Activated CD8-positive, alpha-beta memory T cell treated with anti-CD3 and anti-CD28 coated beads for 24 hours (primary cell): ENCODE measurements at regions not wholly inside any gene's neighbourhood (a gene's known extent, or its start where the extent isn't known, plus 50 kb on each side); places are given as distances from the start of the nearest gene placed in this dataset.

Source experiments
- DNase-seq: peaks from one replicate; pipeline ENCODE4 v3.0.0-alpha.2; 2020

DNA sequence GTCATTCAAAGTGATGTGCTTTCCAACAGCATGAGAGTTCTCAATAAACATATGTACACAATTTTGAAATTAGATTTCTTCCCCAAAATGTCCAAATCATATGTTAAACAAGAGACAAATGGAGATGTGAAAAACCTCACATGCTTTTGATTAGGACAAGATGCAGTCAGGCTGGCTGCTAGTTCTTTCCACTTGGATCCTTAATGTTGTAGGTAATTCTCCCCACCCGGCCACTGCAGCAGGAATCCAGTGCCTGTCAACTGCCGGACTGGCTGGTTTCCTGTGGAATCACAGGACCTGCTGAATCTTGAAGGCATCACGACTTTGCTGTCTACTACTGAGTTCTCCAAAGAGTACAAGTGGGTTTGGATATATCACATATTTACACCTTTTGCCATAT, 138.6 kb upstream of the AKR1E2 start:
- DNase-seq, result no peak

DNA sequence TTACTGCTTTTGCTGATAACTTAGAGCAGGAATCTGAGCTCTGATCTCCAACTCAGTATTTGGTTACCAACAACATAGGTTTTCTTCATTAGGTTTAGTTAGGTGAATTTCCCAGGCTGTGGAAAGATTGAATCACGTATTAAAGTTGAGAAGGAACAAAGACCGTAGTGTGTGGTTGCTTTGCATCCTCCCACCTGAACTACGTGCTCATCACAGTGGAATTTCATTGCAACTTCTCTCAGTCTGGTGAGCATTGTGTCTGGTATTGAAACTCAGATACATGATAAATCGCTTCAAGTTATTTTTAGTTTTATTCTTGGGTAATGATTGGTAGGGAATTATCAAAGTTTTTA, 139.4 kb upstream of the AKR1E2 start:
- no peak for DNase-seq

DNA sequence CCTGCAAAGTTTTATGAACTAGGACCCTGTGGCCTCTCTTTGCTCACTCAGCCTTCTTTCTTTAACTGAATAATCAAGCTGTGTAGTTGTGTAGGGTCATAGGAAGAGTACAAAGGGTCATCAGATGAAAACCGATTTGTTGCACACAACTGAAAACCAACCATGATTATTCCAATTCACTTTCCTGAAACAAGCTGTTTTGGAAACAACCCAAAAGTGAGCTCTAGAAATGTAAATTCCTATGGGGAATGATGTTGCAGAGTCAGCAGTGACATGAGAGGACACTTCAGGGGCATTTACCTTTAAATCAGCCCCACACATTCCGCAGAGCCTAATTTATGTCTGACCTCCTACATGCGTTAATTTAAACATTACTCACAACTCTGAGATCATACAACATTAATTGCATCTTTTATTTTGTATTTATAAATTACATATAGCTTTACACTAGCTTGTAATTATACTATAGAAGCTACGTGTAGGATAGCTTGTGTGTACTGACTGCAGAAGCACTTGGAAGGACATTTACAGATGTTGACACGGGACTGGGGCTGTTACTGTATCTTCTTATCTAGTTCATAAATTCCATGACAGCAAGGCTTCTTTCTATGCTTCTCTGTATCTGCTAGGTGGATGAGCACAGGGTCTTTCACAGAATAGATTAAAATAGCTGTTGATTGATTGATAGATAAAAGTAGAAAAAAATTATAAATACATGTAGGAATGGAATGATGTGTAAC, 139.9 kb upstream of the AKR1E2 start:
- DNase-seq, result no peak

DNA sequence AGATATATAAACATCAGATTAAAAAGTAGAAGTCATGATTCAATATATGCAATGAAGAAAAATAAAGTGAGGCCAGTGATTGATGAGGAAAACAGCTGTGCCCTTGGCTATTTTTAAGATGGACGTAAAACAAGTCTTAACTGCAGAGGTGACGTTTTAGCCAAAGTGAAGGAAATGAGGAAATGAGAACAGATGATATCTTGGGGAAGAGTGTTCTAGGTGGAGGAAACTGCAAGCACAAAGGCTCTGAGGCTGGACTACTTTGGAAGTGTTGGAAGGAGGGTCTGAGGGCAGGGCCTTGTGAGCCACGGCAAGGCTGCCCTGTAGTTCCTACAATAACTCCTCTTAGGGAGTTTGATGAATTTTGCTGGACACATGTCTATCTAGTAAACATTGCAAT, 140.5 kb upstream of the AKR1E2 start:
- DNase-seq, result no peak

DNA sequence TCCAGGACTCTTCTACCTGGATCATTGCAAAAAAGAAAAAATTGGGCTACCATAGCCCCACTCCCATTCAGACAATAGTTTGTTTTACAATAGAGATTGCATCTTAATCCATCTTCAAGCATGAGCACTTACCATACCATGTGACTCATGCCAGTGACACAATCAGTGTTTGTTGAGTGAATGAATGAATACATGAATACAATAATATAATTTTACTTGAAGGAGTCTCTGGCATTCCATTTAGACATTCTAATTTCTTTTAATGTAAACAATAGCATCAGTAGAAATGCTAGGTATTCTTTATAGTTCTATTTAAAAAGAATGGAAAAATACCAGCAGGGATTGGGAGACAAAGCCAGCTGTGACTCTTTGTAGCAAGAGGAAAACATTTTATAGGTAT, 141.6 kb upstream of the AKR1E2 start:
- no peak for DNase-seq

DNA sequence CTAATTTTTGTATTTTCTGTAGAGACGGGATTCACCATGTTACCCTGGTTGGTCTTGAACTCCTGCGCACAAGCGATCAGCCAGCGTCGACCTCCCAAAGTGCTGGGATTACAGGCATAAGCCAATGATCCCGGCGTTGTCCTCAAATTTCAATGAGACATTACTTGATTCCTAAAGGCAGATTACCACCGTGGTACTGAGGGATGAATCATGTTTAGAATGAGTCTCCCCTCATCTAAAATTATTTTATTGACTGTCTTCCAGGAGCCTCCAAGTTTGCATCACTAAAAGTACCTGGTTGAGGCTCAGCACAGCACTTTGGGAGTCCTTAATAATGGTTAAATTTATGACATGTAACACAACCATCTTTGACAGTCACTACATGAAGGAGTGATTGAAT, 142.2 kb upstream of the AKR1E2 start:
- no peak for DNase-seq

DNA sequence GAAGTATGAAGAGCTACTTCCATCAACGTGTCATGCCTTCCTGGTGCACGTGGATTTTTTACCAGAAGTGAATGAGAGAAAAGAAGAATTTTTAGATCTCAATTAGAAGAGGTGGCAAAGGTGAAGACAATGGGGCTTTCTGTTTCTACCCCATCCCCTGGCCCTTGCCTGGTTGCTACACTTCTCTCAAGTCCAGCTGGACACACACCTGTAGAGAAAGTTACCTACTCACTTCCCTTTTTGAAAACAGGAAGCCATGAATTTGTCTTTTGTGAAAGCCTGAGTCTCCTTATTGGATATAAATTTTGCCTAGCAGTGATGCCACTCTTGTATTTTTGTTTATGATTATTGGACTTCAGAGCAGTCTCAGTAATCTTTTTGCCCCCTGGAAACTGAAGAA, 142.9 kb upstream of the AKR1E2 start:
- DNase-seq, result no peak

DNA sequence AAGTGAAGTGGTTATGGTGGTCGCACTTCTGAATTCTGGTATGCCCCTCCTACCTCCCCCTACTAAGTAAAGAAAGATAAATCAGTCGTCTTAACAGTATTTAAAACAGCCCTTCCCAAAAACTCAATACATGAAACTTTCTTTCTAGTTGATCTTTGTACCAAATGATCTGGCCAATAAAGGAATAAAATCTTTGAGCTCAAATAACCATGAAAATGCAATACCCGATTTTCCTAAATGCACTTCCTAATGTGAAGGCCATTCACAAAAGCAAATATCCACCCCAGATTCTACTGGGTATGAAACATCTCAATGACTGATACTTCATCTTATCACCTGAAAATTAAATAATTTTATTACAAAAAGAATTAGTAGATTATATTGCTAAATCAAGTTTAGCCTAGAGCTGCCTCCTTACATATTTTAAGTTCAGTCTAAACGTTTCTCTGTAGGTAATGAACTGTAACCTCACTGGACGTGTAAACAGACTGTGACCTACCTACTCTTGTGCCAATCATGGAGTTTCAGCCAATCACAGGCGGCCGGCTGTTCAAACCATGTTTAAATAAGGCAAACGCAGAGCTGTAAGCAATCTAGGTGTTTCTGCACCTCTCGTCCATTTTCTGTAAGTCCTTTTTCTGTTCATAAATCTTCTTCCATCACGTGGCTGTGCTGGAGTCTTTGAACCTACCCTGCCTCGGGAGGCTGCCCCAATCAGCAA, 146.9 kb upstream of the AKR1E2 start:
- no peak for DNase-seq

DNA sequence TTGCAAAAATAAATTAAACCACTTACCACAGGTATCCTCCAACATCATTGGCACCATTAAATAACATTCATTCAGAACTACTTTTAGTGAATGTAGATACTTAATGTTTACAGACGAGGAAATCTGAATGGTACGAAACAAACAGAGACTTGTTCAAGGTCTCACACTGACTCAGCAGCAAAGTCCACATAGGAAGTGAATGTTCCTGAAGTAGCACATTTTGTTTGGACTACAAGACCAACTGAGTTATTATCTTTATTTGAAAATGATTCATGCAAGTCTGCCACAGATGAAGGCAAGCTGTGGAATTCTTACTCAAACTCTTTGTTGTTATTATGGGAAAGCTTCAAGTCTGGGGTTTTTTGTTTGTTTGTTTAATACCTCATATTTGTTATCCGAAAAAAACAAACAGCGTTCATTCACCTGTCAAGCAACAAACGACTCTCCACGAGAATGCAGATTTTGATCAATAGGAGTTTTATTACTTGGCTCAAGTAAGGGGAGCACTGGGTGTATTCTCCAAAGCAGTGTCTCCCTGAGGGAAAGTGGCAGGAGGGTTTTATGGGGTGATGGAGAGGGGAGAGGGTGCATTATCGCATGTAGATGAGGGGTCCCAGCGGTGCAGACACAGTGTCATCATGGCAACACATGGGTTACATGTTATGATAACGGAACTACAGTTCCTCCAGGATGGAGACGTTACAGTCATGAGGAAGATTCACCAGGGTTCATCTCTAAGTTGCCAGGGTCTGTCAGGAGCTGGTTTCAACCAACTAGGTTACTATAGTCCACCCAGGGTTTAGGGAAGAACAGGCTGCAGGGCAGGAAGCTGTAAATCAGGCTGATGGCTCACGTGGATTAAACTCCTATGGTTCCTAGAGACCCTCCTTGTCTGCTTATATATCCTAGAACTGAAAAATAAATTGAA, 147.7 kb upstream of the AKR1E2 start:
- DNase-seq, result no peak

DNA sequence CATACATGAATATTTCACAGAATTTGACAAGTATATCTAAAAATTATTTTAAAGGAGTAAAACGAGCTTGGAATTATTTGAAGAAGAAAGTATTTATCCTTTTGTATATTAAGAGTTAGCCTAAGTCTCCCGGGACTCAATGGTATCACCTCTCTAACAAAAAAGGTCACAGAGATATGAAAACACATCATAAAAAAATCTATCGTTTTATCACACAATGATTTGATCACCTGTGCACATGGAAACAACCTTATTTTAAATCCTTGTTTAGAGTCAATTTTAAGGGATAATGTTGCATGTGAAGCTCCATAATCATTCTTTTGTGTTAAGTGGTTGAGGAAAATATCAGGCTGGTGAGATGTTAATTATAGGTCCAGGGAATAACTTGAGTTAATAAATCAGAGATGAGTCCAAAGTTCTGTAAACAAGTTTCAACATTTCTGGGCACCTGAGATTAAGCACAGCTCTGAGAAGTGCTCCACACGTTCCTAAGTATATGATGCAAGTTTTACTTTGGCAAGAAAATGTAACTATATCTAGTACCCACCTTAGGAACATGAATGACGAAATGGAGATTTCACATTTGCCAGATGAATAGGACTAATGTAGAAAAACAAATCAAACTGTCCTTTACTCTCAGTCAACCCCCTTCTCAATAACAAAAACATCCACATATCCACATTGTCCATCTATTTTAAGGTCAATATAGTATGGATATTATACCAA, 148.5 kb upstream of the AKR1E2 start:
- no peak for DNase-seq

DNA sequence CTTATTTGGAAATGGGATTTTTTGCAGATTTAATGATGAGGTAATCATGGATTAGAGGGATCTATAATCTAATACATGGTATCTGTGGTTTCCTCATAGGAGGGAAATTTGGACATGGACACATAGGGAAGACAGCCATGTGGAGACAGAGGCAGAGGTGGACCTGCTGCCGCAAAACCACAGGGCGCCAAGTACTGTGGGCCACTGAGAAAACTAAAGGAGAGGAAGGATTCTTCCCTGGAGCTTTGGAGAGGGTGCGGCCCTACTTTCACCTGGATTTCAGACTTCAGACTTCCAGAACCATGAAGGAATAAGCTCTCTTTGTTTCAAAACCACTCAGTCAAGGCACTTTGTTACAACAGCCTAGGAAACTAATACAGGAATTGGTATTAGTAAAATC, 149.4 kb upstream of the AKR1E2 start:
- DNase-seq, result no peak

DNA sequence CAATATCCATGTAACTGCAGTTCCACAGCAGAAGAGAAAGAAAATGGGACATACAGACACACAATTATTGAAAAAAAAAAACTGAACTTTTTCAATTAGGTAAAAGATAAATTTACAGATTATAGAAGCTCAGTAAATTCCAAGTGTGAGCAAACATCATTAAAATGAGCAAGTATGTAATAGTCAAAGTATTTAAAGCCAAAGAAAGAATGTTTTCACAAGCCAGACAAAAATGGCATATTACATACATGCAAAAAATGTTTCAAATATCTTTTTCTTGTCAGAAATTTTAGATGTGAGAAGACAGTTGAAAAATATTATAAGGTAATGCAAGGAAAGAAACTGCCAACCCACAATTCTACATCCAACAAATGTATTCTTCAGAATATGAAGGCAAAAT, 150.2 kb upstream of the AKR1E2 start:
- no peak for DNase-seq

DNA sequence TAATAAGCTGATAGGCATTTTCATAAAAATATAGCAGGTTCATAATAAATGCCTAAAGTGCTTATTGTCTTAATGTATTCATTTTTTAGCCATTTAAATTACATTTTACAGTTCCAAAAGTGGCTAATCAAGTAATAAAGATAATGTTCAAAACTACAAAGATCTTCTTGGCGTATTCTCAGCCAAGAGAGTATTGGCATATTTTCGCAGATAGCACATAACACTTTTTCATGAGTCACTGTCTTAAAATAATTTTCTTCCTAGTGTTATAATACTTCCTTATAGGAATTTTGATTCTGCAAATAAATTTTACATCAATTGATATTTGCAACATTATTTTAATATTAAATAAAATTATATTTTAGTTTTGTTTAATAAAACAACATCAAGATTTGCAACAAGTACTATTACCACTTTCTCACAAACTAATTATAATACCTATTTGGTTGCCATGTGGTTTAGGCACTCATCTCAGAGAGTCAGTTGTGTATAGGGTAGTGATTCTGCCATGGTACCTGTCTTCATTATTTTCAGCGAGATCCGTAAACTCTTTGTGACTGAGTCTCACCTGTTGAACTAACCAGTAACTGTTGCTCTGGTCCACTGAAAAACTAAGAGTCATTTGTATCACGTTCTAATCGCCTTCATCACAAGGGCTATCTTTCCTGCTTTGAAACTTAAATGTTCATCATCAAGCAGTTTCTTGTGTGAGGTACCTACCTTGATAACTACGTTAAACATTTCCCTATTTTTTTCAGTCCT, 152.5 kb upstream of the AKR1E2 start:
- no peak for DNase-seq

DNA sequence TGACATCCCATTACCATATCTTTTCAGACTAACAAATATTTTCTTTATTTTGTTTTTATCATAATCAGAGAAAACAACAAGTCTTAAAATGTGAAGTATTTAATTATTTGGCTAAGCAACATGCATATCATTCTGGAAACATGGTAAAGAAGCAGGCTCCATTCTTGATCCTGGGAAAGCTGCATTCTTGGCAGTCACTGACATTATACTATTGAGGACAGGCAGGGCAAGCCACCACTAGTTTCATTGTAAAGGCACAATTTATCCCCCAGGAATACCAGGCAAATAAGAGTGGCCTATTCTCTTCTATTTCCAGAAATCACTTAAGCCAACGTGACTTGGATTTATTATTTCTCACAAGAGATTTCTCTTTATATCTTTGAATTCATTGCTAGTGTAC, 153.8 kb upstream of the AKR1E2 start:
- no peak for DNase-seq

DNA sequence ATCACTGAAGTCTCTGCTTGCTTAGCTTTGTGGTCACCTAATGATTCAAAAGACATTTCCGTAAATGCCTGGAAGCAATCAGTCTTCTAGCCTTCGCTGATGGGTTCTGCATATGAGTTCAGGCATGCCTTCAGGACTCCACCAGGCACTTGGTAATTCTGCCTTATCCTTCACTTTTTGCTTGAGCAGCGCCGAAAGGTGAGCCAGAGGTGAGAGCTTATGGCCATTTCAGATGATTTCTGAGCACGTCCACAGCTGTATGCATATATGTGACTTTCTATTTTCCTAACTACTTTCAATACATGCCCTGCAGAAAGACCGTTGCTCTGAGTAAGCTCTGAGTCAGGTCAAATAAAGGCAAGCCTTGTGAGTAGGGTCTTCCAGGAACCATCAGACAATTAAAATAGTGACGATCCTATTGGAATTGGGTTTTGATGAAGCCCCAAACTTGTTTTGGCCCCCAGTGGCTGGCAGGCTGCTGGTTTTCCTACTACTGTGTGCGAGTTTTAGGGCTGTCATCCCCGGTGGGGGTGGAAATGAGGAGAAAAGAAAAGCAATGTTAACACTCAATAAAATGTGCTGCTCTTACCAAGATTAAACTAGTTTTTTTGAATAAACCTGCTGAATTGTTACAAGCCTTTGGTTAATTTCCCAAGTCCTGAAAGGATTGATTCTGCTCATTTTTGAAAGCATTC, 154.4 kb upstream of the AKR1E2 start:
- DNase-seq, result no peak

DNA sequence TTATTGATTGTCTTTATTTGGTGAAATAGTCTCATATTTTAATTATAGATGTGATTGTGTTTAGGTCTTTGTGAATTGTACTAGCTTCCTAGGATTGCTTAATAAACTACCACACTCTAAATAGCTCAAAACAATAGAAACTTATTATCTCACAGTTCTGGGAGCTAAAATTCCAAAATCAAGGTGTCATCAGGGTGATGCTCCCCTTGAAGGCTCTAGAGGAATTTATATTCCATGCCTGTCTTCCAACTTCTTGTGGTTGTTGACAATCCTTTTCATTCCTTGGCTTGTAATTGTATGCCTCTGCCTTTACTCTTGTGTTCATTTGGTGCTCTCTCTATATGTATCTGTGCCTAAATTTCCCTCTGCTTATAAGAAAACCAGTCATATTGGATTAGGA, 155.3 kb upstream of the AKR1E2 start:
- no peak for DNase-seq

DNA sequence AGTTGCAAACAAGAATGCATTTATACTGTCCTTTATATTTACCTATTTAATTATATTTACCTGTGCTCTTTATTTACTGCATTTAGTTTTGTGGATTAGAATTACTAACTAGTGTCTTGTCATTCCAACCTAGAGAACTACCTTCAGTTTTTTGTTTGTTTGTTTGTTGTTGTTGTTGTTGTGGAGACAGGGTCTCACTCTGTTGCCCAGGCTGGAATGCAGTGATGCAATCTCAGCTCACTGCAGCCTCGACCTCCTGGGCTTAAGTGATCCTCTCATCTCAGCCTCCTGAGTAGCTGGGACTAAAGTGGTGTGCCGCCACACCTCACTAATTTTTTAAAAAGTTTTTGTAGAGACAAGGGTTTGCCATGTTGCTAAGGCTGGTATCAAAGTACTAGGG, 156.4 kb upstream of the AKR1E2 start:
- DNase-seq, result no peak

DNA sequence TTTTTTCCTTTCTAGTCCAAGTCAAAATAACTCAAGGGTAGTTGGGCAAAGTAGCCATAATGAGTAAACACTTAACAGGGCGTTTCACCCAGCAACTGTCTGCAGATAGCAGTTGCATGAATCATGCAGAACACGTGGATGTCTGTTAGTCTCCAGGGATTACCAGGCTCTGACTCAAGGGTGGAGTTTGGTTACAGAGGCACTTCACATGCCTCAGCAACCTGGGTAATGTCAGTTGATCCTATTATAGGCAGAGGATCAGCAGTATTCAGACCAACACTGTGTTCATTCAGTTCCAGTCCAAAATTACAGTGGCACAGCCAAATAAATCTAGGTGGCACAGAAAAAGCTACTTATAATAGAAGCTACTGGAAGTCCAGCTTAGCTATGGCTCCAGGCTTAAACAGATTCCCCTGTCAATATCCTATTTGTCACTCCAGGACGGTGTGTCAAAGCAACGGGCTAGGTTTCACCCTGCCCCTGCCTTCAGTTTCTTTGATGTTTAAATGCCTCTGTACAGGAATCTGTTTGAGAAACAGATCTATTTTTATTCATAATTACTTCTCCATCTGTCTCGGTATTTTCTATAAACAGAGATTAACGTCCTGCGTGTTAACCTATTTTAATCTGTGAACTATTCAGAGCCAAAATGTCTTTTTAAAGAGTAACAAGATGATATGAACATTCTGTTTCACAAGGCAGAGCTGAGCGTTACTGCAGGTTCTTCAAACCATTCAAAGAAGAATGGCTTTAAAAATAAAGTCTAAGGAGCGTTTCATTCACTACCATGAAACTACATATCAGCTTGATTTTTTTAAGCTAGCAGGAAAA, 162.6 kb upstream of the AKR1E2 start:
- DNase-seq, result no peak

DNA sequence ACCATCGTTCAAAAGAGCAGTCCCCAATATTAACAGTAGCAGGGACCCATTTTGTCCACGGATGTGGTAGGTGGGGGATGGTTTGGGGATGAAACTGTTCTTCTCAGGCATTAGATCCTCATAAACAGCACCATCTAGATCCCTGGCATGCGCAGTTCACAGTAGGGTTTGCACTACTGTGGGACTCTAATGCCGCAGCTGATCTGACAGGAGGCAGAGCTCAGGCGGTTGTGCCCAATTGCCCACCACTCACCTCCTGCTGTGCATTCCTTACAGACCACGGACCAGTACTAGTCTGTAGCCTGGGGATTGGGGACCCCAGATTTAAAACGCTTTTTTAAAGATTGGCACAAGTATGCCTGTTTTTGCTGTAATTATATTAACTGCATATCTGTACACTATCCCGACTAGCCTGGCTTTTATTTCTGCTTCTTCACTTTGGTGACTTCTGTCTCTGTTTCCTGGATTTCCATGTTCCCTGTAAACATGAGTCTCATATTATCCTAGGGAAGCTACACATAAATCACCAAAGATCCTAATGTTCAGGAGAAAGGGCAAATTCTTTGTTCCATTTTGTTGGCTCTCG, 163.3 kb upstream of the AKR1E2 start:
- no peak for DNase-seq

DNA sequence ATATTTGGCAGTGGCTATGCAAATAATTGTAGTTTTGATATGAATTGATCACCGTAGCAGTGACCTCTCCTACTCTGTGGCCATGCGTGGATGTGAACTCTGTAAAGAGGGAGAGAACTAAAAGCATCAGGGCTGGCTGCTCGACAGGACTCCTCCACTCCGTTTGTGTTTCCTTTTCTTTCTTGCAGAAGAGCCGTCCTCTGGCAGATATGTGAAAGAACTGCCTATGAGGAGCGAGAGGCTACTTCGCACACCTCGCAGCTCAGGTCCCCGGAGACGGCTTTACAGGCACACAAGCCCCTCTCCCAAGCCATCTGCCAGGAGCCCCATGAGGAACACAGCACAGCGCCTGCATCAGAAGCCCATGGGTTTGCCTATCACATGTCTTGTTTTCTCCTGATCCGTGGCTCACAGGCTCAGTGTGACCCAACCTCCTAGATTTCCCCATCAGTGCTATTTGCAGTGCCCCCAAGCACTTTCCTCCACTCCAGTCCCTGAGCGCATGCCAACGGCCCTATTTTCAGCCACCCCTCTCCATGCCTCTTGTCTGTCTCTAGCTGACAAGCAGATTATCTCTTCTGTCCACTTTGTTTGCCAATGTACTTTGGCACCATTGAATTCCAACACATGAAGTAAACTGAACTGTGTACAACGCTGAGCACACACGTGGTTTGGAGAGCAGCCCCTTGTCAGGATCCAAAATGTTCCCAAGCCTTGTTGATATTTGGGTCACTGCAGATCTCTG, 164.3 kb upstream of the AKR1E2 start:
- DNase-seq, result no peak
